SK-N-MC (cell line): ENCODE measurements at regions not wholly inside any gene's neighbourhood (a gene's known extent, or its start where the extent isn't known, plus 50 kb on each side); places are given as distances from the start of the nearest gene placed in this dataset.
"Not testable (repeated sequence)": the region's sequence is repeated elsewhere in the genome, so short reads cannot be mapped to it uniquely, and the experiment has no call there.

Experiments
- DNase-seq: peaks from one replicate; pipeline ENCODE4 v3.0.0-alpha.2; 2011; ENCODE audit warnings: low read depth, low spot score
- H3K27ac ChIP-seq: fragments of 200-600 bp; sonication (generic); 2 replicates; pipeline ENCODE4 v1.5.1; 2016; ENCODE audit warnings: mixed run types
- H3K36me3 ChIP-seq: fragments of 200-600 bp; sonication (generic); 2 replicates; pipeline ENCODE4 v1.6.1; 2017; ENCODE audit warnings: antibody characterized with exemption, low read length, mixed read lengths; ENCODE audit not compliant: insufficient read depth
- H3K4me3 ChIP-seq: fragments of 200-600 bp; sonication (generic); 2 replicates; pipeline ENCODE4 v1.5.1; 2016
- H3K9ac ChIP-seq: fragments of 200-600 bp; sonication (generic); 2 replicates; pipeline ENCODE4 v1.8.0; 2017; ENCODE audit warnings: mixed run types, mixed read lengths; ENCODE audit not compliant: insufficient read length
- H3K9me3 ChIP-seq: fragments of 200-600 bp; sonication (generic); 2 replicates; pipeline ENCODE4 v1.6.1; 2017; ENCODE audit warnings: low read depth, mild to moderate bottlenecking, antibody characterized with exemption, low read length, moderate library complexity, mixed read lengths
- EZH2 ChIP-seq: fragments of 200-600 bp; sonication (generic); IDR thresholded peaks from one replicate; pipeline ENCODE4 v1.6.1; 2017; ENCODE audit warnings: antibody characterized with exemption
- FOXP2 ChIP-seq: optimal IDR thresholded peaks from 2 replicates; pipeline ENCODE3; 2011; ENCODE audit warnings: mild to moderate bottlenecking, moderate library complexity; ENCODE audit not compliant: insufficient read depth; ENCODE audit errors: extremely low read length, control extremely low read depth
- POLR2AphosphoS5 ChIP-seq: IDR thresholded peaks from 2 replicates; pipeline ENCODE4 v1.6.1; 2012; ENCODE audit warnings: mild to moderate bottlenecking, low read depth, low read length, borderline replicate concordance

DNA sequence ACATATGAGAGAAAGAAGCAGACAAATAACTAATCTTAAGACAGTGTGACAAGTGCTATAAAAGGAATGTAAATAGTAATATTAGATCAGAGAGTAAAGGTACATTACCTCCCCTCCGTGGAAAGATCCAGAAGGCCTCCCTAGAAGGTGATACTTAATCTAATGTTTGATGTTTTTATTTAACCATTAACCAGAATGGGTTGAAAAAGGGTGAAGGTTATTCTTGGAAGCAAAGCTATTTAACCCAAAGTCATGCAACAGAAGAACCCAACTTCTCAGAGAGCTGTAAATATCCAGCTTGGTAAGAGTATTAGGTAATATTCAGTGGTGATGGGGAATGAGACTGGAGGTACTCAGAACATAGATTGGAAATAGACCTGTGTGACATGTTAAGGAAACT, 68.0 kb upstream of the HIVEP1 start:
- no peak overlapping the region for H3K4me3 ChIP-seq
- H3K27ac ChIP-seq = no peak overlapping the region
- no peak overlapping the region for H3K9ac ChIP-seq
- H3K36me3 ChIP-seq = no peaks in the 10 kb centered on the region
- TF ChIP-seq FOXP2 (no peak), EZH2 (no peak), POLR2AphosphoS5 (no peak)
- H3K9me3 ChIP-seq = no peaks in the 10 kb centered on the region
- no peak for DNase-seq

- Histone ChIP-seq H3K4me3 (no peak overlapping the region), H3K27ac (no peak overlapping the region), H3K9ac (no peak overlapping the region), H3K9me3 (no peaks in the 10 kb centered on the region), H3K36me3 (no peaks in the 10 kb centered on the region)
- TF ChIP-seq FOXP2 (no peak), POLR2AphosphoS5 (no peak), EZH2 (no peak)
- DNase-seq = no peak
Measured at GRCh38 chr6:11943060-11943459, 69.1 kb upstream of the HIVEP1 start.

DNA sequence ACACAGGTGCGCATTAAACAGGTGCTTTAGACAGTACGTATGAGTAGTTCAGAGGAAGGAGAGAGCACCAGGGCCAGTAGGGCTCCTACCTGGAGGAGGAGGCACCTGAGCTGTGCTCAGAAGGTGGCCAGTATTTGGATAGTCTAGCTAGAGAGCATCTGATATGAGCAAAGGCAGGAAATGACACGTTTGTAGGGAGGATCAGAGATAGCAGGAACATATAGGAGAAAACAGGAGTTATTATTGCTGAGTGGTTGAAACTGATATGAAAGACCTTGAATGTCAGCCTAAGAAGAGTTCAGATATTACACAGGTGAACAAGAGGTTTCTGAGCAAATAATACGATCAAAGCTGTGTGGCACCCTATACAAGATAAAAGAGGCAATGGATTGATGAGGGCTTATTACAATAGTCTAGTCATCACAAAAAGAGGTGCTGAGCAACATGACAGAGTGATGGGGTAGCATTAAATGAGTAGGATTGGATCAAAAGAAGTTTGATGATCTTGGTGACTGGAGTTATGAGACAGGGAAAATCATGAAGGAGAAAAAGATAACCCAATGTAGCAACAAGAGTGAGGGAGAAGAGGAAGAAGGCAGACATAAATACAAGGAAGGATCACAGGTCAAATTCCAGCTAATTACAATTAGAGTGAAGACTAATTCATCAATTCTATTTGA, 69.8 kb upstream of the HIVEP1 start:
- Histone ChIP-seq H3K36me3 (no peaks in the 10 kb centered on the region), H3K9ac (no peak overlapping the region), H3K27ac (no peak overlapping the region), H3K4me3 (no peak overlapping the region), H3K9me3 (no peaks in the 10 kb centered on the region)
- TF ChIP-seq POLR2AphosphoS5 = no peak
- no peak for TF ChIP-seq FOXP2
- no peak for TF ChIP-seq EZH2
- DNase-seq = no peak

GRCh38 chr6:11940532-11941166, 71.5 kb upstream of the HIVEP1 start:
- H3K4me3 ChIP-seq, H3K9me3 ChIP-seq, H3K9ac ChIP-seq, DNase-seq, H3K27ac ChIP-seq, H3K36me3 ChIP-seq: not testable (repeated sequence)

- Histone ChIP-seq H3K4me3 (no peak overlapping the region), H3K9me3 (no peaks in the 10 kb centered on the region), H3K27ac (no peak overlapping the region), H3K36me3 (no peaks in the 10 kb centered on the region), H3K9ac (no peak overlapping the region)
- no peak for DNase-seq
- TF ChIP-seq FOXP2 (no peak), EZH2 (no peak), POLR2AphosphoS5 (no peak)
Measured at GRCh38 chr6:11938285-11938890, 73.7 kb upstream of the HIVEP1 start.

GRCh38 chr6:11934638-11935037, 77.5 kb upstream of the HIVEP1 start:
- DNase-seq = no peak
- no peak overlapping the region for H3K27ac ChIP-seq
- no peaks in the 10 kb centered on the region for H3K9me3 ChIP-seq
- TF ChIP-seq EZH2 = no peak
- no peak for TF ChIP-seq FOXP2
- TF ChIP-seq POLR2AphosphoS5 = no peak
- no peaks in the 10 kb centered on the region for H3K36me3 ChIP-seq
- H3K4me3 ChIP-seq = no peak overlapping the region
- H3K9ac ChIP-seq = no peak overlapping the region

- H3K9me3 ChIP-seq, H3K4me3 ChIP-seq, H3K9ac ChIP-seq, H3K27ac ChIP-seq, H3K36me3 ChIP-seq, DNase-seq: not testable (repeated sequence)
Measured at GRCh38 chr6:11932892-11933291, 79.2 kb upstream of the HIVEP1 start.

DNA sequence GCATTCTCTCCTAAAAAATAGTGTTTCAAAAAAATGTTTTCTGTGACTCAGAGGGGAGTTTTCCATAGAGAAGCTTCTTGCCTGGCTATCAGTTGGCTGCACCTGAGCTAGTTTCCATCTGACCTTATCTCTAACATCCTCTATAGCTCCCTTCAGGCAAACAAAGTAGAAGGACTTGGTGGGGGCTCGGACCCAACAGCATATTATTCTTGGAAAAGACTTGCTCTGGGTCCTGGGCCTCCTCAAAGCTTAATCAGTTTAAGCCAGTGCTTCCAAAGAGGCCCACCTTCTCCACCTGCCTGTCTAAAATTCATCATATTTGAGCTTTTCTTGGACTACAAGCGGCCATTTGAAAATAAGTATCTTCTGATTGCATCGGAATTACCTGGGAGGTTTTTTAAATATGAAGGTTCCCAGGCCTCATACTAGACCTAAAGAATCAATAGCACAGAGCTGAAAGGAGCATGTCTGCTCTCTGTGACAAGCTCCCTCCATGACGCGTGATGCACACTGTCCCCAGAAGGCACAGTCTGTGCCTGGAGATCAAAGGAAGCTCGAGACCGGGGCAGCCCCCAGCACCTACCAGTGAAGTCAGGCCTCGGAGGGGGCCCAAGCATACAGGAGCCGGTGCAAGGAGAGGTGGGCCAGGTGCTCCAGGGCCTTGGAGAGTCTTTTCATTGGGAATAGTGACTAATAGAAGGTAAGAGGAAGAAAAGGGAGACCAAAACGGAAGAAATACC, 80.6 kb upstream of the HIVEP1 start:
- Histone ChIP-seq H3K27ac (no peak overlapping the region), H3K36me3 (no peaks in the 10 kb centered on the region), H3K9ac (no peak overlapping the region), H3K9me3 (no peaks in the 10 kb centered on the region), H3K4me3 (no peak overlapping the region)
- no peak for DNase-seq
- TF ChIP-seq POLR2AphosphoS5 = no peak
- no peak for TF ChIP-seq EZH2
- no peak for TF ChIP-seq FOXP2

- not testable (repeated sequence) for H3K36me3 ChIP-seq, H3K4me3 ChIP-seq, H3K9me3 ChIP-seq, H3K27ac ChIP-seq, DNase-seq, H3K9ac ChIP-seq
Measured at GRCh38 chr6:11930834-11931233, 81.3 kb upstream of the HIVEP1 start.
